GM18519 (cell line): ENCODE measurements at regions not wholly inside any gene's neighbourhood (a gene's known extent, or its start where the extent isn't known, plus 50 kb on each side); places are given as distances from the start of the nearest gene placed in this dataset.
"Not testable (repeated sequence)": the region's sequence is repeated elsewhere in the genome, so short reads cannot be mapped to it uniquely, and the experiment has no call there.

Experiments
- ATAC-seq: cut with Tn5 transposase; IDR thresholded peaks from one replicate; pipeline ENCODE4 v1.9.1; 2021; ENCODE audit warnings: mild to moderate bottlenecking, moderate library complexity; ENCODE audit not compliant: unreplicated experiment, low FRiP score

- ATAC-seq: not testable (repeated sequence)
These were observed 61.7 kb downstream of the RHOU start for GRCh38 chr1:228796945-228797344.

GRCh38 chr1:228798035-228798434 lies 62.8 kb downstream of the RHOU start:
- ATAC-seq: no peak

- no peak for ATAC-seq
These were observed 63.3 kb downstream of the RHOU start for GRCh38 chr1:228798548-228798947.

GRCh38 chr1:228799924-228800323 lies 64.6 kb downstream of the RHOU start:
- ATAC-seq: no peak

GRCh38 chr1:228801068-228801467 lies 65.8 kb downstream of the RHOU start:
- ATAC-seq: no peak

- ATAC-seq: no peak
These were observed 67.3 kb downstream of the RHOU start for GRCh38 chr1:228802386-228803220.

GRCh38 chr1:228803421-228803820 lies 68.1 kb downstream of the RHOU start:
- no peak for ATAC-seq

GRCh38 chr1:228804173-228804572 lies 68.9 kb downstream of the RHOU start:
- no peak for ATAC-seq

GRCh38 chr1:228804640-228805413 lies 69.5 kb downstream of the RHOU start:
- ATAC-seq: no peak

GRCh38 chr1:228807904-228808605 lies 72.8 kb downstream of the RHOU start:
- ATAC-seq: no peak

- ATAC-seq: no peak
These were observed 74.5 kb downstream of the RHOU start for GRCh38 chr1:228809621-228810394.

GRCh38 chr1:228810395-228810758 lies 75.1 kb downstream of the RHOU start:
- ATAC-seq: no peak

- ATAC-seq: no peak
These were observed 75.8 kb downstream of the RHOU start for GRCh38 chr1:228810878-228811711.

- no peak for ATAC-seq
These were observed 76.5 kb downstream of the RHOU start for GRCh38 chr1:228811712-228812305.

- no peak for ATAC-seq
These were observed 77.7 kb downstream of the RHOU start for GRCh38 chr1:228812961-228813360.

GRCh38 chr1:228814176-228814575 lies 78.9 kb downstream of the RHOU start:
- no peak for ATAC-seq

- no peak for ATAC-seq
These were observed 83.0 kb downstream of the RHOU start for GRCh38 chr1:228818296-228818695.

- no peak for ATAC-seq
These were observed 83.8 kb downstream of the RHOU start for GRCh38 chr1:228818928-228819630.

GRCh38 chr1:228821252-228821651 lies 86.0 kb downstream of the RHOU start:
- no peak for ATAC-seq
